GM19455 (cell line): ENCODE measurements at regions not wholly inside any gene's neighbourhood (a gene's known extent, or its start where the extent isn't known, plus 50 kb on each side); places are given as distances from the start of the nearest gene placed in this dataset.
"Not testable (repeated sequence)": the region's sequence is repeated elsewhere in the genome, so short reads cannot be mapped to it uniquely, and the experiment has no call there.

Experiments used
- ATAC-seq: cut with Tn5 transposase; IDR thresholded peaks from one replicate; pipeline ENCODE4 v1.9.1; 2021; ENCODE audit not compliant: unreplicated experiment

- ATAC-seq: no peak
Observed at GRCh38 chr7:41579961-41580935, 122.6 kb downstream of the INHBA start.

GRCh38 chr7:41578700-41579099 is 124.2 kb downstream of the INHBA start:
- no peak for ATAC-seq

- ATAC-seq: no peak
Observed at GRCh38 chr7:41576166-41576565, 126.7 kb downstream of the INHBA start.

GRCh38 chr7:41574377-41574776 is 128.5 kb downstream of the INHBA start:
- no peak for ATAC-seq

- no peak for ATAC-seq
Observed at GRCh38 chr7:41573862-41574261, 129.0 kb downstream of the INHBA start.

- no peak for ATAC-seq
Observed at GRCh38 chr7:41573443-41573842, 129.4 kb downstream of the INHBA start.

- no peak for ATAC-seq
Observed at GRCh38 chr7:41573015-41573414, 129.9 kb downstream of the INHBA start.

- no peak for ATAC-seq
Observed at GRCh38 chr7:41571573-41571972, 131.3 kb downstream of the INHBA start.

- ATAC-seq: no peak
Observed at GRCh38 chr7:41570766-41571165, 132.1 kb downstream of the INHBA start.

GRCh38 chr7:41568135-41568534 is 134.8 kb downstream of the INHBA start:
- no peak for ATAC-seq

GRCh38 chr7:41567731-41568114 is 135.2 kb downstream of the INHBA start:
- ATAC-seq: no peak

- no peak for ATAC-seq
Observed at GRCh38 chr7:41567031-41567730, 135.7 kb downstream of the INHBA start.

GRCh38 chr7:41566581-41566980 is 136.3 kb downstream of the INHBA start:
- ATAC-seq: no peak

- no peak for ATAC-seq
Observed at GRCh38 chr7:41565655-41566054, 137.2 kb downstream of the INHBA start.

- ATAC-seq: no peak
Observed at GRCh38 chr7:41559426-41559825, 143.5 kb downstream of the INHBA start.

GRCh38 chr7:41554481-41554880 is 148.4 kb downstream of the INHBA start:
- no peak for ATAC-seq

- not testable (repeated sequence) for ATAC-seq
Observed at GRCh38 chr7:41550046-41550445, 152.8 kb downstream of the INHBA start.

- ATAC-seq: no peak
Observed at GRCh38 chr7:41544241-41544640, 158.6 kb downstream of the INHBA start.

GRCh38 chr7:41540601-41541000 is 162.3 kb downstream of the INHBA start:
- no peak for ATAC-seq

GRCh38 chr7:41538810-41539724 is 163.8 kb downstream of the INHBA start:
- no peak for ATAC-seq
